Inflammatory macrophage treated with lipopolysaccharide for 1 hour (primary cell): ENCODE measurements at regions not wholly inside any gene's neighbourhood (a gene's known extent, or its start where the extent isn't known, plus 50 kb on each side); places are given as distances from the start of the nearest gene placed in this dataset.
"Not testable (repeated sequence)": the region's sequence is repeated elsewhere in the genome, so short reads cannot be mapped to it uniquely, and the experiment has no call there.

Source experiments
- DNase-seq, 2 donors: peaks; one replicate each; pipeline ENCODE4 v3.0.0-alpha.2; 2020 to 2022

DNA sequence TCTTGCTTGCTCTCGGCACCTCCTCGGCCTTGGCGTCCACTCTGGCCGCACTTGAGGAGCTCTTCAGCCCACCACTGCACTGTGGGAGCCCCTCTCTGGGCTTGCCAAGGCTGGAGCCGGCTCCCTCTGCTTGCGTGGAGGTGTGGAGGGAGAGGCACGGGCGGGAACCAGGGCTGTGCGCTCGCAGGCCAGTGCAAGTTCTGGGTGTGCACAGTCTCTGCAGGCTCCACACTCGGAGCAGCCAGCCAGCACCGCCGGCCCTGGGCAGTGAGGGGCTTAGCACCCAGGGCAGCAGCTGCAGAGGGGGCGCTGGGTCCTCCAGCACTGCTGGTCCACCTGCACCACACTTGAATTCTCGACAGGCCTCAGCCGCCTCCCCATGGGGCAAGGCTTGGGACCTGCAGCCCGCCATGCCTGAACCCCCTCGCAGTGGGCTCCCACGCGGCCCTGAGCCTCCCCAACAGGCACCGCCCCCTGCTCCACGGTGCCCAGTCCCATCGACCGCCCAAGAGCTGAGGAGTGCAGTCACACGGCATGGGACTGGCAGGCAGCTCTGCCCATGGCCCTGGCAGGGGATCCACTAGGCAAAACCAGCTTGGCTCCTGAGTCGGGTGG lies 411.2 kb upstream of the CHAC2 start:
- DNase-seq, result no peak

DNA sequence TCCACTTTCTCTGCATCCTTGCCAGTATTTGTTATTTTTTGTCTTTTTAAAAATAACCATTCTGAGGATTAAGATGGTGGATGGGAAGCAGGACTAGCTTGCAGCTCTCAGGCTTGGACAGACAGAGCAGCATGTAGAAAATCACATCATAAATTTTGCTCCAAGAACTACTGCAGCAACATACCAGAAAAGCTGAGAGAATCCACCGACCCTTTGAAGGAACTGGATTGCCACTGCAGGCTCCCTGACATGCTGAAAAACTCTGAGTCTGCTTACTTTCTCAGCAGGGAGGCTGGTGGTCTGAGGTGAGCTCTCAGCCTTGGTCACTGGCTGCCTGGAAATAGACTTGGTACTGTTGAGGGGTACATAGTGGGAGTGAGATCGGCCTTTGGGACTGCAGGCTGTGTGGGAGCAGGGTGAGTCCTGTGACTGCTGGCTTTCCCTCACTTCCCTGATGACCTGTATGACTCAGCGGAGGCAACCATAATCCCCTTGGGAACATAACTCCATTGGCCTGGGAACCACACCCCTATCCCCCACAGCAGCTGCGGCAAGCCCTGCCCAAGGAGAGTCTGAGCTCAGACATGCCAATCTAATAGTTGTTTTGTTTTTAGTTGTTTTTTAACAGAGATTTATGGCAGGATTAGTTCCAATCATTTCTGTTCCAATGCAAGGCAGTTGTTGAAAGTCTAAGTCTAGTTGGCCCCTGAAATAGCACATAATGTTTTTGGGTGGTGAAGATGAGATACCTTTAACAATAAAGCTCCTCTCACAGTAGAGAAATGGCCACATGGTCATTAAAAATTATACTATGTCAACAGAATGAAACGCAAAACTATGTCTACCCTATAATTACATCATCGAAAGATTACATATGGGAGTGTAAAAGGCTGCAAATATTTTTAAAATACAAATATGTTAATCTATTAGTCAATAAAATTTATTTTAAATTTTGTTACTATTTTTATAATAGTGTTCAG lies 414.2 kb upstream of the CHAC2 start:
- no peak for DNase-seq

DNA sequence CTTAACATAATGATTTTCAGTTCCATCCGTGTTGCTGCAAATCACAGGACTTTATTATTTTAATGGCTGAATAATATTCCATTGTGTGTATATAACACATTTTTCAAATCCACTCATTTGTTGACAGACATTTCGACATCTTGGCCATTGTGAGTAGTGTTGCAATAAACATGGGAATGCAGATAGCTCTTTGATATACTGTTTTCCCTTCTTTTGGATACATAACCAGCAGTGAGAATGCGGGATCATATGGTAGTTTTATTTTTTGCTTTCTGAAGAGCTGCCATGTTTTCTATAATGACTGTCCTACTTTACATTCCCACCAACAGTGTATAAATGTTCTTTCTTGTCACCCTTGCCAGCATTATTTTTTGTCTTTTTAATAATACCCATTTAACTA lies 420.3 kb upstream of the CHAC2 start:
- no peak for DNase-seq

DNA sequence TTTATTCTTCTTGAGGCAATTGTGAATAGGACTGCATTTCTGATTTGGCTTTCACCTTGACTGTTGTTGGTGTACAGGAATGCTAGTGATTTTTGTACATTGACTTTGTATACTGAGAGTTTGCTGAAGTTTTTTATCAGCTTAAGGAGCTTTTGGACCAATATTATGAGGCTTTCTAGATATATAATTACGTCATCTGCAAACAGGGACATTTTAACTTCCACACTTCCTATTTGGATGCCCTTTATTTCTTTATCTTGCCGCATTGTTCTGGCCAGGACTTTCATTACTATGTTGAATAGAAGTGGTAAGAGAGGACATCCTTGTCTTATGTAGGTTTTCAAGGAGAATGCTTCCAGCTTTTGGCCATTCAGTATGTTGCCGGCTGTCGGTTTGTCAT lies 425.4 kb upstream of the CHAC2 start:
- no peak for DNase-seq

DNA sequence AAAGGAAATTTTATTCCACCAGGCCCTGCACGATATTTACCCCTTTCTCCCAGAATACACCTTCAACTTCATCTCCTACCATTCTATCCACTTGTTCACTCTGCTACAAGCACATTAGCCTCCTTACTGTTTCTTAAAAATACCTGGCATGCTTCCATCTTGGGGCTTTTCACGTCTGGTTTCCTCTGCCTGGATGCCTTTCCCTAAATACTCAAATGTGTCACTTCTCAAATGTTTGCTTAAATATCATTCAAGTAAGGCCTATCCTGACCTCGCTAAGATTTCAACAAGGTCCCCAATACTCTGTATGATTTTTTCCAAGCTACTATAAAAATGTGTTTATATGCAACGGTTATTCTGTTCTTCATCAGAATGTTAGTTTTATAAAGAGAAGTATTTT lies 433.0 kb upstream of the CHAC2 start:
- DNase-seq, result no peak

DNA sequence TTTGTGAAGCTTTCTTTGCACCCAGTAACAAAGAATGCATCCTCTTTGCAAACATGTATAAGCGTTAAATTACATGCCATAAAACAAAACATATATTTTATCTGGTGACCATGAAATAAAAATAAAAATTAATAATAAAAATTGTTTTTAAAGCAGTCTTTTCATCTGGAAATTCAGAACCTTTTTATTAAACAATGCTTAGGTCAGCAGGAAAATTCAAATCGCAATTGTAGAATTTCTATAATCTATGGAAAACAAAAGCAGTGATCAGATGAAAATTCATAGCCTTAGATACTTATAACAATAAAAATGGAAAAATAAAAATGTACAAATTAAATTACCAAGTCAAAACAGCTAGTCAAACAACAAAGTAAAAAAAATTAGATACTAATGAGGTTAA lies 435.9 kb upstream of the CHAC2 start:
- DNase-seq, result no peak

DNA sequence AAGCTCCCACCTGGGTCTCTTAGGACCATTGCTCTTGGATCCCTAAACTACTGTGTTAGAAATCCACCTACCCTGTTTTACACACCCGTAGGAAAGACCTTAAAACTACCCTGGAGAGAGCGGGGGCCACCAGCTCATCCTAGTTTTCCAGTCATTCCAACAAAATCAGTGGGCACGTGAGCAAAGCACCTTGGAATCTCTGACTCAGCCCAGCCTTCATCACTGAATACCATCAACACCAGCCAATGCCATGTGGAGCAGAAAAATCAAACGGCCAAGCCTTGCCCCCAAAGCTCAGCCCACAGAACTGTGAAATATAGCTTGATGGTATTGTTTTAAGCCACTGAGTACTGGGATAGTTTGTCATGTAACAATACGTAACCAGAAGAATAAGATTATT lies 449.7 kb upstream of the CHAC2 start:
- DNase-seq, result no peak

DNA sequence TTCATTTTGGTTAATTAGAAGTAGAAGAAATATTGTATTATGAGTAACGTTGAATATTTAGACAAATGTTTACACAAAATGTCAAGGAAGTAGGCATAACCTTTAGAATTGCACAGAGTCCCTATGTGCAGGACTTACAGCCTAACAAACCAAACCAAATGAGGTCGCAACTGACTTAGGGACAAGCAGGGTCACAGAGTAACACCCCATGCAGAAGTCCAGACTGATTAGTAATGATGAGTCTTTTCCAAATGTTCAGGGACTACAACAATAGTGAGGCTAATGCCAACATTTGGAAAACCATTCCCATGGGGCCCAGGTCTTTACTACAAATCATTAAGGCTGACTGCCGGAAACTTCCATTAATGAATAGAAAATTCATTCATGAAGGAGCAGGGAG lies 452.5 kb upstream of the CHAC2 start:
- no peak for DNase-seq

DNA sequence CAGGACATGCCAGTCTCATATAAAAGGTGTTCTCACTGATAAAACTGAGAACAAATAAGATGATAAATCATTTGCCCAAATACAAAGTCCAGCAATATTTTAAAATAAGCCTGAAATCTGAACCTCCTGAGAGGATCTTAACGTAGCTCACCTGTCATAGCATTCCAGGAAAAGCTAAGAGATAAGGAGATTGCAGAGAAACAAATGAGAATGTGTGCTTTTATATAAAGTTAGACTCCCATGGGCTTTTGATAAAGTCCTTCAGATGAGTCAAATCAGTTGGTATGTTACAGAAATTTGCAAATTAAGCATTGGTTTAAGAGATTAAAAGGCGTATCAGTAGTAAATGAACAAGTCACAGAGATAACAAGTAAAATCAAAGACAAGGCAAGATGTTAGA lies 452.9 kb upstream of the CHAC2 start:
- no peak for DNase-seq

DNA sequence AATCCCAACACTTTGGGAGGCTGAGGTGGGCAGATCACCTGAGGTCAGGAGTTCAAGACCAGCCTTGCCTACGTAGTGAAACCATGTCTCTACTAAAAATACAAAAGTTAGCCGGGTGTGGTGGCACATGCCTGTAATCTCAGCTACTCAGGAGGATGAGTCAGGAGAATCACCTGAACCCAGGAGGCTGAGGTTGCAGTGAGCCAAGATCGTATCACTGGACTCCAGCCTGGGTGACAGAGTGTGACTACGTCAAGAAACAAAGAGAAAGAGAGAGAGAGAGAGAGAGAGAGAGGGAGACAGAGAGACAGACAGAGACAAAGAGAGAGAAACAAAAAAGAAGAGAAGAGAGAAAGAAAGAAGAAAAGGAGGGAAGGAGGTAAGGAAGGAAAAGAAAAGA lies 454.0 kb upstream of the CHAC2 start:
- not testable (repeated sequence) for DNase-seq

DNA sequence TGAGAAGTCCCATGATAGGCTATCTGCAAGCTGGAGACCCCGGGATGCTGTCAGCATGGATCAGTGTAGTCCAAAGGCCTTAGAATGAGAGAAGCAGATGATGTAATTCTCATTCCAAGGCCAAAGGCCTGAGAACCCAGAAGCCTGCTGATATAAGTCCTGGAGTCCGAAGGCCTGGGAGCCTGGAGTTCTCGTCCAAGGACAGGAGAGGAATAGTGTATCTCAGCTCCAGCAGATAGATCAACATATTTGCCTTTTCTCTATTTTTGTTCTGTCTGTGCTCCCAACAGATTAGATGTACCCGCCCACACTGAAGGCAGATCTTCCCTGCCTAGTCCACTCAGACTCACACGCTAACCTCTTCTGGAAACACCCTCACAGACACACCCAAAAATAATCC lies 454.9 kb upstream of the CHAC2 start:
- no peak for DNase-seq

DNA sequence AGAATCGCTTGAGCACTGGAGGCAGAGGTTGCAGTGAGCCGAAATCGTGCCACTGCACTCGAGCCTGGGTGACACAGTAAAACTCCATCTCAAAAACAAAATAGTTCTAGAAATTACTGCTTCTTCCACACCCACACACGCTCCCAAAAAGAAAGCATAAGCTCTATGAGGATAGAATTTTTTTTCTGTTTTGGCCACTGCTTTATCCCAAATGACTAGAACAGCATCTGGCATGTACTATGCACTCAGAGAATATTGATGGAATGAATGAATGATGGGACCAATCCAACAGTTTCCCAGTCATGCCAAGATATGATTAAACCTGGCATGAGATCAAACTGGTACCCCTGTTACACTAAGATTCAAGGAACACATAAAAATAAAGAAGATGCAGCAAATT lies 455.4 kb upstream of the CHAC2 start:
- DNase-seq, result no peak

DNA sequence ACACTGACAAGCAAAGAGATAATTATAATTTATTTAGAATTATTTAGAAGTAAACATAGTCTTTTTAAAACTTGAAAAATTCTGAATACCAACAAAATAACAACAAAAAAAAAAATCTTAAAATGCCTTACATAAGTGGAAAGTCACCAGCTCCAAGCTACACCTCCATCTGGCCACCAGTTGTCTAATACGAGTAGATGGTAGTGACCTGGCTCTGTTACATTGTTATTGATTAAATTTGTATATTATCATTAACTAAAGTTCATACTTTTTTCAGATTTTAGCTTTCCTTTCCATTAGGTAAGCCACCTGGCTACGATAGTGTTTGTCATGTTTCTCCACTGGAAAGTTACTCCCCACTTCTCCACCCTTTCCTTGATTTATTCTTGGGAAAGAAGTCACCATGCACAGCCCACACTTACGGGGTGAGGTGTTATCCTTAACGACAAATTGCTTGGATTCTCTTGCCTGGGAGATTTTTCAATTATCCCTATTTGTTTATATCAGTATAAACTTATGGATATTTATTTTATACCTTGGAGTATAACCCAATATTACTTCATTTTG lies 464.5 kb upstream of the CHAC2 start:
- DNase-seq, result no peak

DNA sequence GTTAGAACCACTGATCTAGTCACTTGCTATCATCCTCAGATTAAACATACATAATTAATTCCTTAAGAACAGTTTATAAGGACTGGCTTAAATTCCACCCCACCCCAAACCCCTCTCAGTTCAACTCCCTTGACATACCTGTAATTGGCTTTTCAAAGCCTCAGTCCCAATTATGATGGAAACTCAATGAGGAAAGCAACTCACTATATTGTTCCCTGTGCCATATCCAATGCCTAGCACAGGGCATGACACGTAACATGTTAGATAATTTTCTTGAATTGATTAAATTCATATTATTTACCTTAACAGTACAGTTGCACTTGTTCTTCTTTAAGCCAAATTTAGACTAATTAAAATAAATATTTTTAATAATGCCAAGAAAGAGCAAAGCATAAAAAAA lies 465.1 kb upstream of the CHAC2 start:
- no peak for DNase-seq

DNA sequence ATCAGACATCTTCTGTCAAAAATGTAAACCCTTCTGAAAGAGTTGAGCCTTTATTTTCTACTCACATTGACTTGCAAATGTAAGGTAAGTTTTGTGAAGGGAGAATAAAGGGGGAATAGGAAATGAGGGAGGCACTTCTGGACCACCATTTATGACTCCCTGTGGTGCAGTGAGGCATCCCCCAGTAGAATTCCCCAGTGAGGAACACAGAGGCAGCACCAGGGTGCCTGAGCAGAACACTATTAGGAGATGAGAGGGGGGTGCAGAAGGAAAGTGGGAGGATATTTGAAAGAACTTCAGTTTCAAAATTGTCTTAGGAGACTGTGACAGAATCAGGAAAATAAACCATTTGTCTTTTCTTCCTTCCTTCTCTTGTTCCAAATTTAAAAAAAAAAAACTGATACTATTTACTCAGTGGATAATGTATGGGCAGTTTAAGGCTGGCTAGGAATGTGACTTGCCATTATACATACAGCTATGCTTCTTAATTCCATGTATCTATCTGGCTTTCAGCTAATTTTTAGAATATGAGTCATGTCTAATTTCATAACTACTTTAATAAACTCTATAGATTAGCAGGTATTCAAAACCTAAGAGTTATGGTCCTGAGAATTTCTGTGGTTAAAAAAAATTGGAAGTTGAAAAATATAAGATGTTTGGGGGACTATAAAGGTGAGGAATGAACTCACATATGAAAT lies 478.1 kb upstream of the CHAC2 start:
- DNase-seq, result no peak

DNA sequence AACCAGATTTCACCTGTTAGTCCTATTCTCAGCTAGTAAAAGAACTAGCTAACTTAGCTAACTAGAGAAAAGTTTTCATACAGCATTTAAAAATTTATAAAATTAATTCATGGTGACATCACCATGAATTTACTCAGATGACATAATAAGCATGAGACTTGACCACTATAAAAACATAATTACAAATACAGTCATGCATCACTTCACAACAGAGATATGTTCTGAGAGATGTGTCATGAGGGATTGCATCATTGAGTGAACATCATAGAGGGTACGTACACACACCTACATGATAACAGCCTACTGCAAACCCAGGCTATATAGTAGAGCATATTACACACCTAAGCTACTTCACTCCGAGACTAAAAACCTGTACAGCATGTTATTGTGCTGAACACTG lies 481.3 kb upstream of the CHAC2 start:
- no peak for DNase-seq

DNA sequence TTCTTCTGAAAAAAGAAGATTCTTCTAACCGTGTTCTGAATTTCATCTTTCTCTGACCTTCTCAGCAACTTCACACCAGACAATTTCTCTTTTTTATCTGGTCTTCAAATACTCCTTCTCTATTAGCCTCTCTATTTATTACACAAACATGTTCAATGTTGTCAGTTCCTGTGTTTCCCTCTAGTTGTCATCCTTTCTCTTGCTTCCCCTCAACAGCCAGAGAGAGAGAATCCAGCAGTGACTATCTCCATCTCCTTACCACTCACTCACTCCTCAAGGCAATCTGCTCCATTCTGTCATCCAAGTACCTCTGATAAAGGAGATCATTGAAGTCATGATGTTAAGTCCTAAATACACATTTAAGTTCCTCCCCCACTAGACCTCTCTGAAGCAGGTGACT lies 491.9 kb upstream of the CHAC2 start:
- no peak for DNase-seq

DNA sequence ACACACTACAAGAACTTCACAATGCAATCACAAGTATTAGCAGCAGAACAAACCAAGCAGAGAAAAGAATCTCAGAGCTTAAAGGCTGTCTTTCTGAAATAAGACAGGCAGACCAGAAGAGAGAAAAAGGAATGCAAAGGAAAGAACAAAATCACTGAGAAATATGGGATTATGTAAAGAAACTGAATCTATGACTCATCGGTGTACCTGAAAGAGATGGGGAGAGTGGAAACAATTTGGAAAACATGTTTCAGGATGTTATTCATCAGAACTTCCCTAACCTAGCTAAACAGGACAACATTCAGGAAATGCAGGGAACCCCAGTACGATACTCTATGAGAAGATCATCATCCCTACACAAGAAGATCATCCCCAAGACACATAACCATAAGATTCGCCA lies 499.0 kb upstream of the CHAC2 start:
- DNase-seq, result no peak

DNA sequence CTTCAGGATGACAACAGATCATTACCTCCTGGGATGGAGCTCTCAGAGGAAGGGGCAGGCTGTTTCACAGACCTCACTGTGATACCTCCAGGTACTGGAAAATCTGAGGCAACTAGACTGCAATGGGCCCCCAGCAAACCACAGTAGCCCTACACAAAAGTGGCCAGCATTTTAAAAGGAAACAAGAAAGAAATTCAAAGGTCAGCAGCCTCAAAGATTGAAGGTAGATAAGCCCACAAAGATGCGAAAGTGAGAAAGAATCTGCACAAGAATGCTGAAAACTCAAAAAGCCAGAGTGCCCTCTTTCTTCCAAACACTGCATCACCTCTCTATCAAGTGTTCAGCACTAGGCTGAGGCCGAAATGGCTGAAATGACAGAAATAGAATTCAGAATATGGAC lies 499.5 kb upstream of the CHAC2 start:
- DNase-seq, result no peak

DNA sequence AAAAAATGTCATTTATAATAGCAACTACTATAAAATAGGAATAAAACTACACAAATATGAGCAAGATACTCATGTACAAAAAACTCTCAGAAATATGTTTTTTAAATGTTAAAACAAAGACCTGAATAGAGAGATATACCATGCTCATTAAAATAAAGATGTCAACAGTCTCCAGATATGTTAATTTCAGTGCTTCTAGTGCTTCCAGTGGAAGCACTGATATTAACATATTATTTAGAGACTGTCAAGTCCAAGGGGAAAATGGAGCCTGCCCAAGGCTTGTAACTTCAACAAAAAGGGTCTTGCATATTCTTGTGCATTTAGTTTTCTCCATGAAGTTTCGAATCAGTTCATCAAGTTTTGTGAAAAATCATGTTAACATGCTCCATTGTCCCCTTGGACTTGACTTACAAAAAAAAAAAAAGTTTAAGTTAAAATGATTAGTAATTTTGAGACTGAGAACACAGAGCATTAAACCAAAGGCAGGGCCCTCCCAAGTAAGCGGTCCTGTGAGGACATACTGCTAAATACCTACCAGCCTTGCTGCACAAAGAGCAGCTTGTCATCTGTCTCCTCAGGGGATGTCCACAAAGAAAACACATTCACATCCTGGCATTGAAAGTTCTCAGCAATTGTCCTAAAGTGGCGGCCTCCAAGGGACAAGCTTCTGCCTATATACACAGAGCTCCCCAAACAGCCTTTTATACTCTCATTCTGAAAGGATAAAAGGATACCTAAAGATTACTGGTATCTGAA lies 501.9 kb upstream of the CHAC2 start:
- DNase-seq, result no peak

DNA sequence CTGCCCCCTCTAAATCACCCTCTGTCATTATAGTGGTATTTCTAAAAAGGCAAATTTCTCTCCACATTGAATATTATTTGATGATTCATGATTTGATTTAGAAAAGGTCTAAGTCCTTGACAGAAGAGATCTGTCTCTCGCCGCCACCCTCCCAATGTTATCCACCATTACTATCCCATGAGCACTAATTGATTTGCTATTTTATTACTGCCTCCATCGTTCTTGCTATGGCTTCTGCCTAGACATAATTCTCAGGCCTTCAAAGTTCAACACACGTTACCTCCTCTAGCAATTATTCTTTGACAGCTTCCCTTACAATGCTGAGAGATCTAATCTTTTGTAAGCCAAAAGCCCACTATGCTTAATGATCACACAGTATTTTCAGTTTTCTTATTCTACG lies 507.0 kb upstream of the CHAC2 start:
- DNase-seq, result no peak

DNA sequence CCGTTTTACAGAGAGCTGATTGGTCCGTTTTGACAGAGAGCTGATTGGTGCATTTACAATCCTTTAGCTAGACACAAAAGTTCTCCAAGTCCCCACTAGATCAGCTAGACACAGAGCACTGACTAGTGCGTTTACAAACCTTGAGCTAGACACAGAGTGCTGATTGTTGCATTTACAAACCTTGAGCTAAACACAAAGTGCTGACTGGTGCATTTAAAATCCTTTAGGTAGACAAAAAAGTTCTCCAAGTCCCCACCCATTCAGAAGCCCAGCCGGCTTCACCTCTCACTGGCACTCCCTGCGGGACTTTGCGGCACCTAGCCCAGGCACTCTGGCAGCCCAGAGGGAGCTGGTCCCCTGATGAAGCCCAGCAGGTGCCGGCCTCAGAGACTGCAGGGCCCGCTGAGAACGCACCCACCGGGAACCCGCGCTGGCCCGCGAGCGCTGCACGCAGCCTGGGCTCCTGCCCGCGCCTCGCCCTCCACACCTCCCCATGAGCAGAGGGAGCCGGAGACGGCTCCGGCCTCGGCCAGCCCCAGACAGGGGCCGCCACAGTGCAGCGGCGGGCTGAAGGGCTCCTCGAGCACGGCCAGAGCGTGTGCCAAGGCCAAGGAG lies 508.1 kb upstream of the CHAC2 start:
- no peak for DNase-seq
